C4-2B (cell line): ENCODE measurements at regions not wholly inside any gene's neighbourhood (a gene's known extent, or its start where the extent isn't known, plus 50 kb on each side); places are given as distances from the start of the nearest gene placed in this dataset.

Experiments used
- H3K27ac ChIP-seq: fragments of 450-650 bp; 2 replicates; pipeline ENCODE4 v1.5.1; 2017
- ZFX ChIP-seq: fragments of 450-650 bp; IDR thresholded peaks from 2 replicates; pipeline ENCODE4 v1.6.1; 2017
- TF ChIP-seq, protein P1 (sequence below): fragments of 450-650 bp; conservative IDR thresholded peaks from 2 replicates; pipeline ENCODE4 v1.5.1; 2017; ENCODE audit warnings: mild to moderate bottlenecking

DNA sequence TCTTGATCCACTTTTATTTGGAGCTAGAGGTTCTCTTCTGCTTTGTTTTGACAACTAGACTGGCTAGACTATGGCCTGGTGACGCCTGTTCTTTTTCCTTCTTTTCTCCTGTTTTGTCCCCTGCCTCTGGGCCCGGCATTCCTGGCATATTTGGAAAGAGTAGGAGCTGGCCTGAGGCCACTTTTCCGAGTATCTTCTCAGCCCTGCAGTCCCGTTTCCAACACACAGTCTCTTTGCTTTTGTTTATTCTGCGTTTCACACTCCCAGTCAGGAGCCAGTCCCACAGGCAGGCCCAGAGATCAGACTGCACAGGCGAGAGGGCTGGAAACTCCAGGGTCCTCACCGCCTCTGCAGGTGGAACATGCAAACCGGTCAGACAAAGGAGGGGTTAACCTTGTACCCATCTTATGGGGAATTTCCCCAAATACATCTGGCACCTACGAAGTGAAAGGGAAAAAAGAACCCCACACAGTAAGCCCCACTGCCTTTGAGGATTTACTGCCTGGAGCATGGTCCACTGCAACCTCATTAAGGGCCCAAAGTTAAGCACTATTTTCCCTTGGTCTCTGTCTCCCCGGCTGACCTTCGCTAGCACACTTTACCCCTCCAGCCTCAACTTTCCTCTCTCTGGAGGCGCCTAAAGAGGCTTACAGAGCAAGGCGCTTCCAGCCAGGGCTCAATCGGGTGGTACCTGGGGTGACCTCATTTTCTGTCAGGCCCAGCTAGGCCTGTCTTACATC, 141.1 kb downstream of the TOMM20 start:
- peak overlapping the region; percentile 59 for H3K27ac ChIP-seq
- TF ChIP-seq, protein P1, sequence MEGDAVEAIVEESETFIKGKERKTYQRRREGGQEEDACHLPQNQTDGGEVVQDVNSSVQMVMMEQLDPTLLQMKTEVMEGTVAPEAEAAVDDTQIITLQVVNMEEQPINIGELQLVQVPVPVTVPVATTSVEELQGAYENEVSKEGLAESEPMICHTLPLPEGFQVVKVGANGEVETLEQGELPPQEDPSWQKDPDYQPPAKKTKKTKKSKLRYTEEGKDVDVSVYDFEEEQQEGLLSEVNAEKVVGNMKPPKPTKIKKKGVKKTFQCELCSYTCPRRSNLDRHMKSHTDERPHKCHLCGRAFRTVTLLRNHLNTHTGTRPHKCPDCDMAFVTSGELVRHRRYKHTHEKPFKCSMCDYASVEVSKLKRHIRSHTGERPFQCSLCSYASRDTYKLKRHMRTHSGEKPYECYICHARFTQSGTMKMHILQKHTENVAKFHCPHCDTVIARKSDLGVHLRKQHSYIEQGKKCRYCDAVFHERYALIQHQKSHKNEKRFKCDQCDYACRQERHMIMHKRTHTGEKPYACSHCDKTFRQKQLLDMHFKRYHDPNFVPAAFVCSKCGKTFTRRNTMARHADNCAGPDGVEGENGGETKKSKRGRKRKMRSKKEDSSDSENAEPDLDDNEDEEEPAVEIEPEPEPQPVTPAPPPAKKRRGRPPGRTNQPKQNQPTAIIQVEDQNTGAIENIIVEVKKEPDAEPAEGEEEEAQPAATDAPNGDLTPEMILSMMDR, result no peak
- peak; percentile 52 for TF ChIP-seq ZFX

DNA sequence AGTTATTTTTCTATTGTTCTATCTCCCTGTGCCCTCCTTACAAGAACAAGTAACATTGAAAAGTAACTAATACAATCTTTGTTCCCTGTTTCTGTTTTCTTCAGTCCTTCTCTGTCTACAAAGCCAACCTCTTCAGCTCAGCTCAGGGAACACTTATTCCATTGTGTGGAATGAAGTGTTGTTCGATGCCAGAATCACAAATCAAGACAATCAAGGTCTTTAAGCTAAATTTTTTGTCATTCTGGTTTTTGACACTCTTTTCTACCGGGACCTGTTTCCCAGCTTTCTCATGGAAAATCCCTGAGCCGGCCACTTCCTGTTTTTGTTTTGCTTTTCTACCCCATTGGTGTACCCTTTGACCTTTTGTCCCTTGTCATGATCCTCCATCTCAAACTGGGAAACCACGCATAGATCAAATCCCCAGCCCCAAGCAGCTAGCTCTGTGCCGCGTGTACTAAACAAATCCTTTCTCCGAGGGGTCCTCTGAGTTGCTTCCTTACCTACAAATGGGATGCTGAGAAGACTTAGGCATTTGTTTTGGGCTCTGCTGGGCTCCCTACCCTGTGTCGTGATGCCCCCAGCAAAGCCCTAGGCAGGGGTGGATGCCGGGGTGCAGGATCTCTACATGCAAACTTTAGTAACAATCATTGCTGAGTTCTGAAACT, 141.8 kb downstream of the TOMM20 start:
- H3K27ac ChIP-seq, result peak overlapping the region; percentile 59
- TF ChIP-seq, protein P1, result no peak
- no peak for TF ChIP-seq ZFX

DNA sequence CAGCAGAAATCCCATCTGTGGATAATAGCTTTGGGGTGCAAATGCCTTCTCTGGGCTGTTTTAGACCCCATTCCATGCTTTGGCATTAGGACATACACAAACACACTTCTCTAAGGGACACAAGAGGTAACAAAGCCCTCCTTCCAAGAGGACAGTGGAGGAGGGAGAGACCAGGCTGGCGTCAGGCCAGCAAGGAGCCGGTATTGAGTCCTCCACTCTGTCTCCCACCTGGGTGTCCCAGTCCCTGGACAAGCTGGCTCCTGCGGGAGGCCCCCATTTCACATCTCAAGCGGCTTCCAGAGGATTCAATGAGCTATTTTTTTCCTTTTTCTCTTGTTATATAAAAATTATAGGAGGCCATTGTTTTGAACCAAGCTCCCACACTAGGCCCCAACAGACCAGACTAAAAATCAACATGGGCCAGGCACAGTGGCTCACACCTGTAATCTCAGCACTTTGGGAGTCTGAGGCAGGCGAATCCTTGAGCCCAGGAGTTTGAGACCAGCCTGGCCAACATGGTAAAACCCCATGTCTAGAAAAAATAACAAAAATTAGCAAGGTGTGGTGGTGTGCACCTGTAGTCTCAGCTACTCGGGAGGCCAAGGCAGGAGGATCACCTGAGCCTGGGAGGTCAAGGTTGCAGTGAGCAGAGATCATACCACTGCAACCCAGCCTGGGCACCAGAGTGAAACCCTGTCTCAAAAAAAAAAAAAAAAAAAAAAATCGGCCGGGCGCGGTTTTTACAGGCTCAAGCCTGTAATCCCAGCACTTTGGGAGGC, 142.9 kb downstream of the TOMM20 start:
- TF ChIP-seq ZFX, result no peak
- TF ChIP-seq, protein P1, result no peak
- H3K27ac ChIP-seq, result no peak overlapping the region

DNA sequence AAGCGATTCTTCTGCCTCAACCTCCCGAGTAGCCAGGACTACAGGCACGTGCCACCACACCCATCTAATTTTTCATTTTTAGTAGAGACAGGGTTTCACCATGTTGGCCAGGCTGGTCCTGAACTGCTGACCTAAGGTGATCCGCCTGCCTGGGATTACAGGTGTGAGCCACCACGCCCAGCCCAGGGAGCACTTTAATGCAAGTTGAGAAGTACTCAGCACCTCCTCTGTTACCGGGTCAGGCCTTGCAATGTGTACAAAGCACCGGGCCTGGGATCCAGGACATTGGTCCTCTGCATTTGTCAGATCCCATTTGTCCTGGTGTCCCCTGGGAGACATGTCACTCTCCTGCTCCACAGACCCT, 143.6 kb downstream of the TOMM20 start:
- TF ChIP-seq, protein P1, result no peak
- TF ChIP-seq ZFX, result no peak
- no peak overlapping the region for H3K27ac ChIP-seq

DNA sequence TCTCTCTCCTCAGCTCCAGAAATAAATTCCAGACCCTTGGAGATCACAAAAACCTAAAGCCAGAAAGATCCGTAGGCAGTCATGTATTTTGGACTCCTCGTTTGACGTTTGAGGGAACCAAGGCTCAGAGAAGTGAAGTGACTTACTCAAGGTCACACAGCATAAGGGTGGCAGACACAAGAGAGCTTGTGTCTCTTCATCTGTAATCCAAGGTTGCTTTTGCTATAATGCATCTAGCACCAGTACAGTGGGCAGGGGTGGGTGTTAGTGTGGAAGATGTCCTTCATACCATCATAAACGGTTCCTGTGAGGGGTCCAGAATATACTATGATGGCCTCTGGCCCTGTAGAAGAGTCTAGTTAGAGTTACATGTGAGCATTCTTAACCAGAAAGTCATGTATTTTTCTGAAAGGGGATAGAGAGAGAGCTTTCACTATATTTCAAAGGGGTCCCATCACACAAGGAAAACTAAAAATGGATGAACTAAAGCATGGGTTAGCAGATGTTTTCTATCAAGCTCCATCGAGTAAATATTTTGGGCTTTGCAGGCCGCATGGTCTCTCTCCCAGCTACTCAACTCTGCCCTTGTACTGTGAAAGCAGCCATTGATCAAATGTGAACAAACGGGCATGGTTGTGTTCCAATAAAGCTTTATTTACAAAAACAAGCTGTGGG, 144.9 kb downstream of the TOMM20 start:
- no peak for TF ChIP-seq ZFX
- TF ChIP-seq, protein P1, result no peak
- no peak overlapping the region for H3K27ac ChIP-seq

DNA sequence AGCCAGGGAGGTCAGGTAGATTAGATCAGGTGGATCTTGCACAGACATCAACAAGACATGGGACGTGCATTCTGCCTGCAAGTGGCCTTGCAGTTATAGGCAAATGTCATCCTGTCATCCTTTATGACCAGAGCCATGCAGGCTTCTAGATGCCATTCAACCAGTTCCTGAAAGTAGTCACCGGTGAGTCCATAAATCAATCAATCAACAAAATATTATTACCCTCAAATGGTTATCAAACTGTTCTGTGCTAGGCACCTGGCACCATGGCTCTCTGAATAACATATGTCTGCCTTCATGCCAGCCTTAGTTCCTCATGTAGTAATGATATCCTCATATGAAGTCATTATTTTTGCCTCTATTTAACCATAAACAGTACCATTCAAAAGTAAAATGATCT, 146.9 kb downstream of the TOMM20 start:
- no peak overlapping the region for H3K27ac ChIP-seq
- TF ChIP-seq, protein P1, result no peak
- TF ChIP-seq ZFX, result no peak
